ENCODE measurements at regions not wholly inside any gene's neighbourhood (a gene's known extent, or its start where the extent isn't known, plus 50 kb on each side); places are given as distances from the start of the nearest gene placed in this dataset.

- TF ChIP-seq CTCF (IDR thresholded peaks at IDR 0.05) (no peak), POLR2A (IDR thresholded peaks at IDR 0.05) (no peak)
Observed at GRCh38 chr5:39691136-39691535, 266.4 kb upstream of the DAB2 start.

All from heart left ventricle (tissue), 13 donors.